ENCODE measurements at regions not wholly inside any gene's neighbourhood (a gene's known extent, or its start where the extent isn't known, plus 50 kb on each side); places are given as distances from the start of the nearest gene placed in this dataset.

DNA sequence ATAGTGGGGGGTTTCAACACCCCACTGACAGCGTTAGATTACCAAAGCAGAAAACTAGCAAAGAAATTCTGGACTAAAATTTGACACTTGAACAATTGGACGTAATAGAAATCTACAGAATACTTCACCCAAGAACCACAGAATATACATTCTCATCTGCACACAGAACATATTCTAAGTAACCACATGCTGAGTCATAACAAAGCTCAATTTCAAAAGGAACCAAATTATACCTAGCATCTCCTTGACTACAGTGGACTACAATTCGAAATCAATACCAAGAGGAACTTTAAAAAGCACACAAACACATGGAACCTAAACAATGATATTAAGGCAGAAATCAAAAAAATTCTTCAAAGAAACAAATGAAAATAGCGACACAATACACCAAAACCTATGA is 871.6 kb upstream of the MDGA2 start:
- WGBS, 2 donors: 87 to 89% methylated on average over 4 of the region's 4 CpGs
- Histone ChIP-seq H3K27ac (ENCODE audit: low read depth in 1 of 2, low read length in 2 of 2) (no peak overlapping the region), H3K4me3 (ENCODE audit: low read length in 2 of 2) (no peak overlapping the region), H3K27me3 (ENCODE audit: control insufficient read depth in 1 of 2, insufficient read depth in 2 of 2, low read length in 1 of 2) (no peaks in the 10 kb centered on the region), H3K9me3 (ENCODE audit: control insufficient read depth, low read length) (no peaks in the 10 kb centered on the region), H3K36me3 (ENCODE audit: control insufficient read depth in 1 of 2, insufficient read depth in 2 of 2, low read length in 1 of 2) (no peaks in the 10 kb centered on the region), H3K4me1 (ENCODE audit: control insufficient read depth in 1 of 2, insufficient read depth in 2 of 2, low read length in 2 of 2) (no peaks in the 10 kb centered on the region)
- ATAC-seq (ENCODE audit: low FRiP score) (no peak), DNase-seq (no peak)
- intact Hi-C loops (cut with DNase I): no loop called here

DNA sequence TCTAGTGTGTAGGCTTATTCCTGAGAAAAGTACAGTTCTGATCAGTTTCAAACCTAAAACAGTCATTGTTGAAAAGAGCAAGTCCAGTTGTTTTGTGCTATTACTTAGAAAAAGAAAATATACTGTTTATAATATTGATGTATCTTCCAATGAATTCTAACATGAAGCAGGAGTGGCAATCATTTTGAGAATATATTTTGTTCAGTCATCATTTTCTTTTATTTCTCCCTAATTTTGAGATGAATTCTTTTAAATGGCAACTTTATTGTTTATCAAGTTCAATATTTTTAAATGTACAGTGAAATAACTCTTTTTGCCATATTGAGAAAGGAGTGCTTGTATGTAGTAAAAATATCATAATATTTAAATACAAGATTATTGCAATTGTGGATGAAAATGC is 862.2 kb upstream of the MDGA2 start:
- DNase-seq (no peak), ATAC-seq (ENCODE audit: low FRiP score) (no peak)
- Histone ChIP-seq H3K4me3 (ENCODE audit: low read length in 2 of 2) (no peak overlapping the region), H3K27ac (ENCODE audit: low read depth in 1 of 2, low read length in 2 of 2) (no peak overlapping the region), H3K27me3 (ENCODE audit: control insufficient read depth in 1 of 2, insufficient read depth in 2 of 2, low read length in 1 of 2) (no peaks in the 10 kb centered on the region), H3K4me1 (ENCODE audit: control insufficient read depth in 1 of 2, insufficient read depth in 2 of 2, low read length in 2 of 2) (no peaks in the 10 kb centered on the region), H3K36me3 (ENCODE audit: control insufficient read depth in 1 of 2, insufficient read depth in 2 of 2, low read length in 1 of 2) (no peaks in the 10 kb centered on the region), H3K9me3 (ENCODE audit: control insufficient read depth, low read length) (no peaks in the 10 kb centered on the region)
- intact Hi-C loops (cut with DNase I): no loop called here

DNA sequence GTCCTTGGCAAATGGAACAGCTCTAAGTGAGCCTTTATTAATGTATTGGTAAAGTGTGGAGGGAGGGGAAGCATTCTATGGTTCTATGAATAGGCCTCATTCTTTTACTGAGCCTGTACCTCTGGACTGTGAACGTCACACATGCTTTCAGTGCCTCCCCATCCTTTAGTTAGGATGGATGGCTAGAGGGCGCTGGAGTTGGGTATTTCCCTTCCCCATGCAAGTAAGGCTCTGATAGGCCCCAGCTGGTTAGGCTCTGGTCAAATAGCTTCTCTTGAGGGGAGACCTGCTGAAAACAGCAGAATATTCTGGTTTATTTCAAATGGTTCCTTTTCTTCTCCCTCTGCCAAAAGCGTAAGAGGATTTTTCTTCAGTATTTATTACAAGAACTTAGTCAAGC is 860.9 kb upstream of the MDGA2 start:
- intact Hi-C loops (cut with DNase I): no loop called here
- H3K4me3 ChIP-seq (ENCODE audit: low read length in 2 of 2): no peak overlapping the region
- ATAC-seq (ENCODE audit: low FRiP score) (no peak), DNase-seq (no peak)
- 69 to 73% methylated on average over 3 of the region's 3 CpGs for WGBS, 2 donors
- no peaks in the 10 kb centered on the region for H3K36me3 ChIP-seq (ENCODE audit: control insufficient read depth in 1 of 2, insufficient read depth in 2 of 2, low read length in 1 of 2)
- H3K4me1 ChIP-seq (ENCODE audit: control insufficient read depth in 1 of 2, insufficient read depth in 2 of 2, low read length in 2 of 2): no peaks in the 10 kb centered on the region
- no peaks in the 10 kb centered on the region for H3K27me3 ChIP-seq (ENCODE audit: control insufficient read depth in 1 of 2, insufficient read depth in 2 of 2, low read length in 1 of 2)
- H3K9me3 ChIP-seq (ENCODE audit: control insufficient read depth, low read length): no peaks in the 10 kb centered on the region
- H3K27ac ChIP-seq (ENCODE audit: low read depth in 1 of 2, low read length in 2 of 2): no peak overlapping the region

DNA sequence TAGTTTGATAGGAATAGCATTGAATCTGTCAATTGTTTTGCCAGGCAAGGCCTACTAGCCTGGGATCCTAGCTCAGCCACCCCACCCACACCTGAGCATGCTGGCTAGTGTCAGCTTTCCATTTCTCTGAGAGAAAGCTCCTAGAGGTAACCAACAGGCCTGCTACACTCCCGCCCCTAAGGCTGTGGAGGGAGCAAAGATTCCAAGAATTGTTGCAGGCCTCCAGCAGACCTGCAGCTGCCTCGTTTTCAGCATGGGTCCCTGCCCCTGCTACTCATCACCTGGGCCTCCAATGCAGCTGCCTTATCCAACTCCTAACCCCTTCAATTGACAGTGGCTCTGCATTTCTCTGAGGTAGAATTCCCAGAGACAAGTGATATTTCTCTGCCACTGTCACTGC is 852.4 kb upstream of the MDGA2 start:
- Histone ChIP-seq H3K9me3 (ENCODE audit: control insufficient read depth, low read length) (no peaks in the 10 kb centered on the region), H3K4me3 (ENCODE audit: low read length in 2 of 2) (no peak overlapping the region), H3K36me3 (ENCODE audit: control insufficient read depth in 1 of 2, insufficient read depth in 2 of 2, low read length in 1 of 2) (no peaks in the 10 kb centered on the region), H3K27ac (ENCODE audit: low read depth in 1 of 2, low read length in 2 of 2) (no peak overlapping the region), H3K4me1 (ENCODE audit: control insufficient read depth in 1 of 2, insufficient read depth in 2 of 2, low read length in 2 of 2) (no peaks in the 10 kb centered on the region), H3K27me3 (ENCODE audit: control insufficient read depth in 1 of 2, insufficient read depth in 2 of 2, low read length in 1 of 2) (no peaks in the 10 kb centered on the region)
- no peak for ATAC-seq (ENCODE audit: low FRiP score)
- intact Hi-C loops (cut with DNase I): no loop called here
- DNase-seq: no peak
- WGBS, 2 donors: 36 to 50% methylated on average over 2 of the region's 2 CpGs

DNA sequence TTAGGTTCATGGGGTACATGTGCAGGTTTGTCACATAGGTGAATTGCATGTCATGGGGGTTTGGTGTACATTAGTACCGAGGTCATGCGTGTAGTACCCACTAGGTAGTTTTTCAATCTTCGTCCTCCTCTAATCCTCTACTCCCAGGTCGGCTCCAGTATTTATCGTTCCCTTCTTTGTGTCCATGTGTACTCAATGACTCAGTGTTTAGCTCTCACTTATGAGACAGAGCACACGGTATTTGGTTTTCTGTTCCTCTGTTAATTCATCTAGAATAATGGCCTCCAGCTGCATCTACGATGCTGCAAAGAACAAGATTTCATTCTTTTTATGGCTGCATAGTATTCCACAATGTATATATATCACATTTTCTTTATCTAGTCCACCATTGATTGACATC is 850.9 kb upstream of the MDGA2 start:
- H3K27me3 ChIP-seq (ENCODE audit: control insufficient read depth in 1 of 2, insufficient read depth in 2 of 2, low read length in 1 of 2): no peaks in the 10 kb centered on the region

DNA sequence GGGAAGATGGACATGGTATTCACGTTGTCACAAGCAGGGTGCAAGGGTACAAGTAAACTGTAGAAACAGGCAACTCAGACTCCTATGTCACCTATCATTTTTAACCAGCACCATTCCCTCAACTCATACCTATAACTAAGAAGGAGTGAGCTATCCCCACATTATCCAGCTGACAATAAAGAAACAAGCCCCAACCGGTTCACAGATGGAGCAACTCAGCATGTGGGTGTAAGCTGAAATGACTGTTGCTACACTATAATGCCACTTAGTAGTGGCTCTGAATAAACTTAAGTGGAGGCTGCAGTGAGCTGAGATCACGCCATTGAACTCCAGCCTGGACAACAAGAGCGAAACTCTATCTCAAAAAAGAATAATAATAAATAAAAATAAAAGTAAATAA is 829.5 kb upstream of the MDGA2 start:
- H3K27ac ChIP-seq (ENCODE audit: low read depth in 1 of 2, low read length in 2 of 2): no peak overlapping the region
- H3K36me3 ChIP-seq (ENCODE audit: control insufficient read depth in 1 of 2, insufficient read depth in 2 of 2, low read length in 1 of 2): no peaks in the 10 kb centered on the region
- DNase-seq (no peak), ATAC-seq (ENCODE audit: low FRiP score) (no peak)
- intact Hi-C loops (cut with DNase I): no loop called here
- H3K9me3 ChIP-seq (ENCODE audit: control insufficient read depth, low read length): no peaks in the 10 kb centered on the region
- 75 to 77% methylated on average over 4 of the region's 4 CpGs for WGBS, 2 donors
- H3K4me3 ChIP-seq (ENCODE audit: low read length in 2 of 2): no peak overlapping the region
- H3K27me3 ChIP-seq (ENCODE audit: control insufficient read depth in 1 of 2, insufficient read depth in 2 of 2, low read length in 1 of 2): no peaks in the 10 kb centered on the region
- no peaks in the 10 kb centered on the region for H3K4me1 ChIP-seq (ENCODE audit: control insufficient read depth in 1 of 2, insufficient read depth in 2 of 2, low read length in 2 of 2)

More for the DNA sequence above, 850.9 kb upstream of the MDGA2 start:
- H3K4me1 ChIP-seq (ENCODE audit: control insufficient read depth in 1 of 2, insufficient read depth in 2 of 2, low read length in 2 of 2): no peaks in the 10 kb centered on the region
- no peak overlapping the region for H3K27ac ChIP-seq (ENCODE audit: low read depth in 1 of 2, low read length in 2 of 2)
- ATAC-seq (ENCODE audit: low FRiP score): no peak
- H3K4me3 ChIP-seq (ENCODE audit: low read length in 2 of 2): no peak overlapping the region
- no peaks in the 10 kb centered on the region for H3K9me3 ChIP-seq (ENCODE audit: control insufficient read depth, low read length)
- DNase-seq: no peak
- intact Hi-C loops (cut with DNase I): no loop called here
- 80 to 81% methylated on average over 7 of the region's 7 CpGs for WGBS, 2 donors
- H3K36me3 ChIP-seq (ENCODE audit: control insufficient read depth in 1 of 2, insufficient read depth in 2 of 2, low read length in 1 of 2): no peaks in the 10 kb centered on the region

DNA sequence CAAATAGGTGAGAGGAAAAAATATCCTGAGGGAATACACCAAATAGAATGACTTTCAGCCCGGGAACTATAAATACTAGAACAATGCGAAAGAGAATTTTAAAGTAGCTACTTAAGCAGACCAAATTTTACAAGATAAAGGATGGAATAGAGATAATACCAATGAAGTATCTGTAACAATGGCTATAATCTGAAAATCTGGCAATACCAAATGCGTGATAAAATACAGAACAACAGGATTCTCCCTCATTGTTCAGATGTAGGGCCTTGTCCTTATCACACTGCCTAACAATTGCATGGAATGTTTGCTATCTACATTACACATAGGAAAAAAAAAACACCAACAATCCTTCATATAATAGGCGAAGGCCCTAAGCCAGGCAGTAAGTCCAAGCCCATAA is 815.4 kb upstream of the MDGA2 start:
- WGBS, 2 donors: 91 to 94% methylated on average over 4 of the region's 4 CpGs
- no peaks in the 10 kb centered on the region for H3K36me3 ChIP-seq (ENCODE audit: control insufficient read depth in 1 of 2, insufficient read depth in 2 of 2, low read length in 1 of 2)

DNA sequence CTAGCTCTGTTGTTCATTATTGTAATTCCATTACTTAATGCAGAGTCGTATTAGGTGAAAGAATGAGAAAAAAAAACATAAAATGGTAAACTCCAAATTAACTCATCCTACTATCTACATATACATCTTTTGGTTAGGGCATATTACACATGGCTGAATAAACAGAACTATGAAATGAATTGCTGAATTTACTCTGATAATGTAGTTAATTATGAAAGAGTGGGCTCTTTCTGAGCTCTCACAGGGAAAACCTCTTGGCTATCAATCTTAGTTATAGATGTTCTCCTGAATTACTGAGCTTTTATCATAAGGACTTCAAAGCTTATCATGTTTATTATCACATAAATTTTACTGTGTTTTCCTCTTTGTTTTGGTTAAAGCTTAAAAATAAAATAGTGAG is 798.5 kb upstream of the MDGA2 start:
- no peak overlapping the region for H3K27ac ChIP-seq (ENCODE audit: low read depth in 1 of 2, low read length in 2 of 2)
- intact Hi-C loops (cut with DNase I): no loop called here
- DNase-seq (no peak), ATAC-seq (ENCODE audit: low FRiP score) (no peak)
- H3K4me1 ChIP-seq (ENCODE audit: control insufficient read depth in 1 of 2, insufficient read depth in 2 of 2, low read length in 2 of 2): no peaks in the 10 kb centered on the region
- WGBS, 2 donors: 71 to 73% methylated on average over 1 of the region's 1 CpG
- no peaks in the 10 kb centered on the region for H3K36me3 ChIP-seq (ENCODE audit: control insufficient read depth in 1 of 2, insufficient read depth in 2 of 2, low read length in 1 of 2)
- H3K27me3 ChIP-seq (ENCODE audit: control insufficient read depth in 1 of 2, insufficient read depth in 2 of 2, low read length in 1 of 2): no peaks in the 10 kb centered on the region
- H3K4me3 ChIP-seq (ENCODE audit: low read length in 2 of 2): no peak overlapping the region
- no peaks in the 10 kb centered on the region for H3K9me3 ChIP-seq (ENCODE audit: control insufficient read depth, low read length)

More for the DNA sequence above, 815.4 kb upstream of the MDGA2 start:
- H3K27ac ChIP-seq (ENCODE audit: low read depth in 1 of 2, low read length in 2 of 2): no peak overlapping the region
- DNase-seq (no peak), ATAC-seq (ENCODE audit: low FRiP score) (no peak)
- intact Hi-C loops (cut with DNase I): no loop called here
- H3K27me3 ChIP-seq (ENCODE audit: control insufficient read depth in 1 of 2, insufficient read depth in 2 of 2, low read length in 1 of 2): no peaks in the 10 kb centered on the region
- no peak overlapping the region for H3K4me3 ChIP-seq (ENCODE audit: low read length in 2 of 2)
- no peaks in the 10 kb centered on the region for H3K4me1 ChIP-seq (ENCODE audit: control insufficient read depth in 1 of 2, insufficient read depth in 2 of 2, low read length in 2 of 2)
- H3K9me3 ChIP-seq (ENCODE audit: control insufficient read depth, low read length): no peaks in the 10 kb centered on the region

DNA sequence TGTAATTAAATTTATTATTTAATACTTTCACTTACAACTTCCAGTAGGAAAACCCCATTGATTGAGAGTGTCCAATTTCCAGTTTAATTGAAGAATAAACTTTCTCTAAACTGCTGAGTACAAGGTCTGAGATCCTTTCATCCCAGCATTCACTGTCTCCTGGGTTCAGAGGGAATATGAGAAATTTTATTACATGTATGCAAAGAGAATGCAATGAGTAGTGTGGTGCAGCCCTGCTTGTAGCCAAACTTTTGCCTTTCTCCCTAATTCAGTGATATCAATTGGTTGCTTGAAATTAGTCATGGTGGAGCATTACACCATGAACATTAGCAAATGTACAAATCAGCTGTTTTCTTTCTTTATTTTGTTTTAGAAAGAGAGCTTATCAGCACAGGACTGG is 780.6 kb upstream of the MDGA2 start:
- Histone ChIP-seq H3K27me3 (ENCODE audit: control insufficient read depth in 1 of 2, insufficient read depth in 2 of 2, low read length in 1 of 2) (no peaks in the 10 kb centered on the region), H3K4me3 (ENCODE audit: low read length in 2 of 2) (no peak overlapping the region), H3K4me1 (ENCODE audit: control insufficient read depth in 1 of 2, insufficient read depth in 2 of 2, low read length in 2 of 2) (no peaks in the 10 kb centered on the region), H3K27ac (ENCODE audit: low read depth in 1 of 2, low read length in 2 of 2) (no peak overlapping the region), H3K9me3 (ENCODE audit: control insufficient read depth, low read length) (no peaks in the 10 kb centered on the region), H3K36me3 (ENCODE audit: control insufficient read depth in 1 of 2, insufficient read depth in 2 of 2, low read length in 1 of 2) (no peaks in the 10 kb centered on the region)
- no peak for DNase-seq
- ATAC-seq (ENCODE audit: low FRiP score): no peak
- intact Hi-C loops (cut with DNase I): no loop called here

DNA sequence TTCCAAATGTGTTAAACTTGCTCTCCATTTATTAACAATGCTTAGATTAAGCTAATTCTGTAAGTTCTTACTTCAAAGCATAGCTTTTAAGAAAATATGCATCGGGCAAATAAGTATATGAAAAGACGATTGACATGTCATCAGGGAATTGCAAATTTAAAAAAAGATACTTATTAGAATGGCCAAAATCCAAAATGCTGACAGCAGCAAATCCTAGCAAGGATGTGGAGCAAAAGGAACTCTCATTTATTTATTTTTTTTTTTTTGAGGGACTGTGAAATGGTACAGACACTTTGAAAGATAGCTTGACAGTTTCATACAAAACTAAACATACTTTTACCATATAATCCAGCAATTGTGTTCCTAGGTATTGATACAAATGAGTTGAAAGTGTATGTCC is 779.5 kb upstream of the MDGA2 start:
- Histone ChIP-seq H3K27ac (ENCODE audit: low read depth in 1 of 2, low read length in 2 of 2) (no peak overlapping the region), H3K27me3 (ENCODE audit: control insufficient read depth in 1 of 2, insufficient read depth in 2 of 2, low read length in 1 of 2) (no peaks in the 10 kb centered on the region), H3K36me3 (ENCODE audit: control insufficient read depth in 1 of 2, insufficient read depth in 2 of 2, low read length in 1 of 2) (no peaks in the 10 kb centered on the region), H3K4me3 (ENCODE audit: low read length in 2 of 2) (no peak overlapping the region), H3K4me1 (ENCODE audit: control insufficient read depth in 1 of 2, insufficient read depth in 2 of 2, low read length in 2 of 2) (no peaks in the 10 kb centered on the region), H3K9me3 (ENCODE audit: control insufficient read depth, low read length) (no peaks in the 10 kb centered on the region)
- 71 to 83% methylated on average over 2 of the region's 2 CpGs for WGBS, 2 donors
- intact Hi-C loops (cut with DNase I): no loop called here
- ATAC-seq (ENCODE audit: low FRiP score) (no peak), DNase-seq (no peak)
